Endothelial cell of umbilical vein (primary cell): ENCODE measurements at regions not wholly inside any gene's neighbourhood (a gene's known extent, or its start where the extent isn't known, plus 50 kb on each side); places are given as distances from the start of the nearest gene placed in this dataset.

ENCODE experiments used
- BruUV-seq: library from RNA; stranded (reverse); fragments of 400-500 nt; replicated peaks from 2 replicates; lab custom pipeline; 2021; lab: Mats Ljungman, UMichigan
- CTCF ChIA-PET: fragments of 300-600, 350-600 bp; sonication (Branson Sonifier 250); formaldehyde crosslinking; loops from one replicate; lab custom pipeline; 2021; ENCODE audit warnings: antibody characterized with exemption, inconsistent platforms; lab: Charles Lee
- POLR2A ChIA-PET: fragments of 300-600, 350-600 bp; sonication (Branson Sonifier 250); formaldehyde crosslinking; loops from one replicate; lab custom pipeline; 2021; ENCODE audit warnings: antibody characterized with exemption, inconsistent platforms; lab: Charles Lee
- DNase-seq: peaks from one replicate; pipeline ENCODE4 v3.0.0-alpha.2; 2011; ENCODE audit warnings: low read depth, low spot score
- FAIRE-seq: peaks from 2 replicates; lab custom pipeline; 2011; peaks lifted over from hg19 to GRCh38; lab: Jason Lieb, UNC
- H2AFZ ChIP-seq: 2 replicates; pipeline ENCODE4 v1.6.0; 2012; ENCODE audit warnings: low read depth, low read length, control low read depth, inconsistent platforms
- H3K27ac ChIP-seq: 2 replicates; pipeline ENCODE4 v1.5.1; 2011; ENCODE audit warnings: low read depth, mild to moderate bottlenecking, control low read depth, low read length, moderate library complexity; ENCODE audit not compliant: insufficient read depth
- H3K27me3 ChIP-seq, 2 experiments: 2 replicates each; pipeline versions ENCODE4 v1.6.0 to v1.6.1; 2011; ENCODE audit warnings: low read length in 2 of 2, mixed read lengths in 1 of 2; ENCODE audit not compliant: control insufficient read depth in 2 of 2, insufficient read depth in 2 of 2
- H3K36me3 ChIP-seq, 2 experiments: 2 replicates in 1 of 2; 3 replicates in 1 of 2; pipeline ENCODE4 v1.5.1; 2011; ENCODE audit warnings: low read length in 2 of 2, mild to moderate bottlenecking in 1 of 2, moderate library complexity in 1 of 2; ENCODE audit not compliant: control insufficient read depth in 2 of 2, insufficient read depth in 2 of 2; ENCODE audit errors: extremely low read depth in 1 of 2
- H3K4me1 ChIP-seq: 3 replicates; pipeline ENCODE4 v1.5.1; 2011; ENCODE audit warnings: mild to moderate bottlenecking, low read length; ENCODE audit not compliant: control insufficient read depth, insufficient read depth; ENCODE audit errors: extremely low read depth
- H3K4me2 ChIP-seq: 2 replicates; pipeline ENCODE4 v1.6.1; 2011; ENCODE audit warnings: low read length, control low read depth, mixed read lengths; ENCODE audit not compliant: insufficient read depth
- H3K4me3 ChIP-seq, 3 experiments: fragments of 200-600 bp in 1 of 3; sonication (generic), shearing (Covaris generic) in 1 of 3; replicated peaks in 1 of 3; 2 replicates each; pipeline ENCODE4 v1.5.1; 2011 to 2016; ENCODE audit warnings: control low read depth in 3 of 3, low read length in 3 of 3, mild to moderate bottlenecking in 2 of 3, inconsistent platforms in 1 of 3, low read depth in 1 of 3, moderate library complexity in 1 of 3; ENCODE audit not compliant: insufficient read depth in 1 of 3
- H3K79me2 ChIP-seq: 2 replicates; pipeline ENCODE4 v1.6.0; 2012; ENCODE audit warnings: low read length, inconsistent platforms; ENCODE audit not compliant: control insufficient read depth, insufficient read depth
- H3K9ac ChIP-seq: replicated peaks from 2 replicates; pipeline ENCODE3; 2011; ENCODE audit warnings: low read length, control low read depth; ENCODE audit not compliant: insufficient read depth; ENCODE audit errors: extremely low read depth
- H3K9me1 ChIP-seq: replicated peaks from 3 replicates; pipeline ENCODE4 v1.6.0; 2011; ENCODE audit warnings: mild to moderate bottlenecking, low read length; ENCODE audit not compliant: control insufficient read depth, insufficient read depth; ENCODE audit errors: extremely low read depth
- H3K9me3 ChIP-seq: replicated peaks from 2 replicates; pipeline ENCODE4 v1.5.1; 2012; ENCODE audit warnings: low read length, inconsistent platforms; ENCODE audit not compliant: control insufficient read depth, insufficient read depth
- H4K20me1 ChIP-seq: replicated peaks from 2 replicates; pipeline ENCODE3; 2011; ENCODE audit warnings: mild to moderate bottlenecking, low read length; ENCODE audit not compliant: control insufficient read depth, insufficient read depth; ENCODE audit errors: extremely low read depth
- EZH2 ChIP-seq: IDR thresholded peaks from 2 replicates; pipeline ENCODE4 v1.6.1; 2012; ENCODE audit warnings: borderline replicate concordance, low read depth, mild to moderate bottlenecking, moderate library complexity, low read length, inconsistent platforms; ENCODE audit not compliant: severe bottlenecking
- FOS ChIP-seq: IDR thresholded peaks from 2 replicates; pipeline ENCODE4 v1.6.1; 2011; ENCODE audit warnings: mild to moderate bottlenecking, low read length, moderate library complexity, borderline replicate concordance; ENCODE audit not compliant: insufficient read depth
- GATA2 ChIP-seq: IDR thresholded peaks from 2 replicates; pipeline ENCODE4 v1.7.0; 2011; ENCODE audit warnings: low read depth, mild to moderate bottlenecking, moderate library complexity, mixed read lengths, low read length; ENCODE audit not compliant: insufficient read length, insufficient read depth
- JUN ChIP-seq: IDR thresholded peaks from 2 replicates; pipeline ENCODE4 v1.6.1; 2011; ENCODE audit warnings: borderline replicate concordance, low read depth; ENCODE audit not compliant: insufficient read length, insufficient read depth
- MYC ChIP-seq: IDR thresholded peaks from one replicate; pipeline ENCODE4 v1.6.1; 2011; ENCODE audit warnings: mild to moderate bottlenecking, low read depth, low read length
- dilution Hi-C: fragments of 300-500 bp; cut with MboI; formaldehyde crosslinking; loops from one replicate; pipeline ENCODE4 v1.15.0; 2019; ENCODE audit warnings: low sequenced_read_pairs; ENCODE audit not compliant: extremely low pct_ligation_motif_present
- intact Hi-C: fragments of 100-400 bp; cut with micrococcal nuclease; formaldehyde crosslinking; loops from one replicate; pipeline ENCODE4 v1.10.0; 2022
- TF ChIP-seq, protein P1 (sequence below), 2 donors: IDR thresholded peaks; 1 replicate in 1 of 2; 2 replicates in 1 of 2; pipeline ENCODE4 v1.5.1; 2011; ENCODE audit warnings: low read length in 2 of 2, mild to moderate bottlenecking in 2 of 2, moderate library complexity in 2 of 2, control low read depth in 1 of 2, inconsistent platforms in 1 of 2, low read depth in 1 of 2; ENCODE audit not compliant: insufficient read depth in 1 of 2; ENCODE audit errors: extremely low read depth in 1 of 2
- TF ChIP-seq, protein P2 (sequence below): IDR thresholded peaks from 2 replicates; pipeline ENCODE4 v1.6.1; 2011; ENCODE audit not compliant: insufficient read depth, insufficient read length

DNA sequence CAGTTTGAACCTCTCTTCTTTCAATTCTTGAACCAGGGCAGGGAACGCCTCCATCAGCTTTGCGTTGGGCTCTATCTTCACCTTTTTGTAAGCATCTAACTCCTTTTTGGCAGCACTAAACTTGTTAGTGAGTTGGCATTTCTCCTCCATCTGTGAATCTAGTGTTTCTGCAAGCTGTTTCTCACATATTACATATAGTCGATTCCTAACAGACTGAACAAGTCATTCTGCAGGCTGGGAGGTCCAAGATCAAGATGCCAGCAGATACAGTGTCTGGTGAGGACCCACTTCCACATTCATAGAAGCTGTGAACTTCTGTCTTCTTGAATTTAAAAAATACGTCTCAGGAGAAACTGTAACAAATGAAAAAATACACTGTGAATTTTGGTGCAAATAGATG lies 539.7 kb downstream of the ANKRD7 start:
- no peak for DNase-seq
- BruUV-seq, result no TSS peak
- Histone ChIP-seq H3K27me3 (no peaks in the 10 kb centered on the region), H3K27ac (no peak overlapping the region), H3K4me2 (no peak overlapping the region), H3K4me1 (no peaks in the 10 kb centered on the region), H3K36me3 (no peaks in the 10 kb centered on the region), H3K9me3 (no peaks in the 10 kb centered on the region), H3K4me3 (no peak overlapping the region), H2AFZ (no peak overlapping the region), H3K9me1 (no peaks in the 10 kb centered on the region), H3K79me2 (no peaks in the 10 kb centered on the region), H3K9ac (no peak overlapping the region), H4K20me1 (no peaks in the 10 kb centered on the region)
- no peak for FAIRE-seq
- intact Hi-C loops, result no loop called here
- TF ChIP-seq EZH2 (no peak), FOS (no peak), JUN (no peak), GATA2 (no peak), MYC (no peak)
- TF ChIP-seq, protein P1, sequence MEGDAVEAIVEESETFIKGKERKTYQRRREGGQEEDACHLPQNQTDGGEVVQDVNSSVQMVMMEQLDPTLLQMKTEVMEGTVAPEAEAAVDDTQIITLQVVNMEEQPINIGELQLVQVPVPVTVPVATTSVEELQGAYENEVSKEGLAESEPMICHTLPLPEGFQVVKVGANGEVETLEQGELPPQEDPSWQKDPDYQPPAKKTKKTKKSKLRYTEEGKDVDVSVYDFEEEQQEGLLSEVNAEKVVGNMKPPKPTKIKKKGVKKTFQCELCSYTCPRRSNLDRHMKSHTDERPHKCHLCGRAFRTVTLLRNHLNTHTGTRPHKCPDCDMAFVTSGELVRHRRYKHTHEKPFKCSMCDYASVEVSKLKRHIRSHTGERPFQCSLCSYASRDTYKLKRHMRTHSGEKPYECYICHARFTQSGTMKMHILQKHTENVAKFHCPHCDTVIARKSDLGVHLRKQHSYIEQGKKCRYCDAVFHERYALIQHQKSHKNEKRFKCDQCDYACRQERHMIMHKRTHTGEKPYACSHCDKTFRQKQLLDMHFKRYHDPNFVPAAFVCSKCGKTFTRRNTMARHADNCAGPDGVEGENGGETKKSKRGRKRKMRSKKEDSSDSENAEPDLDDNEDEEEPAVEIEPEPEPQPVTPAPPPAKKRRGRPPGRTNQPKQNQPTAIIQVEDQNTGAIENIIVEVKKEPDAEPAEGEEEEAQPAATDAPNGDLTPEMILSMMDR (IDR thresholded peaks at IDR 0.05; ENCODE audit: extremely low read depth in 1 of 2, insufficient read depth in 1 of 2, low read depth in 1 of 2, low read length in 2 of 2), result no peak
- TF ChIP-seq, protein P2, sequence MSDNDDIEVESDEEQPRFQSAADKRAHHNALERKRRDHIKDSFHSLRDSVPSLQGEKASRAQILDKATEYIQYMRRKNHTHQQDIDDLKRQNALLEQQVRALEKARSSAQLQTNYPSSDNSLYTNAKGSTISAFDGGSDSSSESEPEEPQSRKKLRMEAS, result no peak
- ChIA-PET CTCF (no interaction called here), POLR2A (no interaction called here)
- dilution Hi-C loops, result no loop called here
